ENCODE measurements at regions not wholly inside any gene's neighbourhood (a gene's known extent, or its start where the extent isn't known, plus 50 kb on each side); places are given as distances from the start of the nearest gene placed in this dataset.

- ChIA-PET POLR2A (no interaction called here), CTCF (no interaction called here)
- Histone ChIP-seq H3K27ac (ENCODE audit: insufficient read depth in 1 of 2, low read depth in 1 of 2, low read length in 2 of 2, poor library complexity in 1 of 2, severe bottlenecking in 2 of 2) (no peak overlapping the region), H3K27me3 (replicated peaks in 2 of 5; ENCODE audit: control insufficient read depth in 4 of 5, insufficient read depth in 5 of 5, low read length in 4 of 5) (no peaks in the 10 kb centered on the region), H3K9me3 (ENCODE audit: control extremely low read depth in 1 of 5, control insufficient read depth in 4 of 5, insufficient read depth in 2 of 5, low read depth in 1 of 5, low read length in 4 of 5) (no peaks in the 10 kb centered on the region), H3K4me3 (ENCODE audit: control insufficient read depth in 1 of 7, extremely low read depth in 1 of 7, insufficient read depth in 4 of 7, low read depth in 2 of 7, low read length in 6 of 7) (no peak overlapping the region), H3K4me1 (ENCODE audit: control extremely low read depth in 1 of 4, control insufficient read depth in 4 of 4, insufficient read depth in 4 of 4, low read length in 3 of 4) (no peaks in the 10 kb centered on the region), H3K36me3 (ENCODE audit: control insufficient read depth in 4 of 4, insufficient read depth in 4 of 4, low read length in 3 of 4) (no peaks in the 10 kb centered on the region)
- no CpG with 5 or more reads among the region's 1 CpG for WGBS (ENCODE audit: insufficient coverage)
- DNase-seq, result no peak
These were observed 90.9 kb upstream of the CARMIL1 start for GRCh38 chr6:25188232-25188631.

- no peak overlapping the region for H3K27ac ChIP-seq (ENCODE audit: insufficient read depth in 1 of 2, low read depth in 1 of 2, low read length in 2 of 2, poor library complexity in 1 of 2, severe bottlenecking in 2 of 2)
- no peaks in the 10 kb centered on the region for H3K27me3 ChIP-seq (replicated peaks in 2 of 5; ENCODE audit: control insufficient read depth in 4 of 5, insufficient read depth in 5 of 5, low read length in 4 of 5)
- CTCF ChIA-PET, result no interaction called here
- H3K4me3 ChIP-seq (ENCODE audit: control insufficient read depth in 1 of 7, extremely low read depth in 1 of 7, insufficient read depth in 4 of 7, low read depth in 2 of 7, low read length in 6 of 7), result no peak overlapping the region
- no peaks in the 10 kb centered on the region for H3K4me1 ChIP-seq (ENCODE audit: control extremely low read depth in 1 of 4, control insufficient read depth in 4 of 4, insufficient read depth in 4 of 4, low read length in 3 of 4)
- no peaks in the 10 kb centered on the region for H3K36me3 ChIP-seq (ENCODE audit: control insufficient read depth in 4 of 4, insufficient read depth in 4 of 4, low read length in 3 of 4)
- POLR2A ChIA-PET, result no interaction called here
- DNase-seq, result no peak
- WGBS (ENCODE audit: insufficient coverage), result 92% methylated on average over 5 of the region's 6 CpGs
- no peaks in the 10 kb centered on the region for H3K9me3 ChIP-seq (ENCODE audit: control extremely low read depth in 1 of 5, control insufficient read depth in 4 of 5, insufficient read depth in 2 of 5, low read depth in 1 of 5, low read length in 4 of 5)
These were observed 86.3 kb upstream of the CARMIL1 start for GRCh38 chr6:25192590-25193459.

- ChIA-PET POLR2A (no interaction called here), CTCF (no interaction called here)
- no peak for DNase-seq
- no peak overlapping the region for H3K27ac ChIP-seq (ENCODE audit: insufficient read depth in 1 of 2, low read depth in 1 of 2, low read length in 2 of 2, poor library complexity in 1 of 2, severe bottlenecking in 2 of 2)
- H3K9me3 ChIP-seq (ENCODE audit: control extremely low read depth in 1 of 5, control insufficient read depth in 4 of 5, insufficient read depth in 2 of 5, low read depth in 1 of 5, low read length in 4 of 5), result no peaks in the 10 kb centered on the region
- no peaks in the 10 kb centered on the region for H3K27me3 ChIP-seq (replicated peaks in 2 of 5; ENCODE audit: control insufficient read depth in 4 of 5, insufficient read depth in 5 of 5, low read length in 4 of 5)
- no peak overlapping the region for H3K4me3 ChIP-seq (ENCODE audit: control insufficient read depth in 1 of 7, extremely low read depth in 1 of 7, insufficient read depth in 4 of 7, low read depth in 2 of 7, low read length in 6 of 7)
- no peaks in the 10 kb centered on the region for H3K36me3 ChIP-seq (ENCODE audit: control insufficient read depth in 4 of 4, insufficient read depth in 4 of 4, low read length in 3 of 4)
- 80% methylated on average over 2 of the region's 6 CpGs for WGBS (ENCODE audit: insufficient coverage)
- H3K4me1 ChIP-seq (ENCODE audit: control extremely low read depth in 1 of 4, control insufficient read depth in 4 of 4, insufficient read depth in 4 of 4, low read length in 3 of 4), result no peaks in the 10 kb centered on the region
These were observed 85.6 kb upstream of the CARMIL1 start for GRCh38 chr6:25193460-25194171.

GRCh38 chr6:25194172-25194678 lies 84.9 kb upstream of the CARMIL1 start:
- Histone ChIP-seq H3K27ac (ENCODE audit: insufficient read depth in 1 of 2, low read depth in 1 of 2, low read length in 2 of 2, poor library complexity in 1 of 2, severe bottlenecking in 2 of 2) (no peak overlapping the region), H3K27me3 (replicated peaks in 2 of 5; ENCODE audit: control insufficient read depth in 4 of 5, insufficient read depth in 5 of 5, low read length in 4 of 5) (no peaks in the 10 kb centered on the region), H3K4me1 (ENCODE audit: control extremely low read depth in 1 of 4, control insufficient read depth in 4 of 4, insufficient read depth in 4 of 4, low read length in 3 of 4) (no peaks in the 10 kb centered on the region), H3K4me3 (ENCODE audit: control insufficient read depth in 1 of 7, extremely low read depth in 1 of 7, insufficient read depth in 4 of 7, low read depth in 2 of 7, low read length in 6 of 7) (no peak overlapping the region), H3K36me3 (ENCODE audit: control insufficient read depth in 4 of 4, insufficient read depth in 4 of 4, low read length in 3 of 4) (no peaks in the 10 kb centered on the region), H3K9me3 (ENCODE audit: control extremely low read depth in 1 of 5, control insufficient read depth in 4 of 5, insufficient read depth in 2 of 5, low read depth in 1 of 5, low read length in 4 of 5) (no peaks in the 10 kb centered on the region)
- 60% methylated on average over 1 of the region's 8 CpGs for WGBS (ENCODE audit: insufficient coverage)
- DNase-seq, result no peak
- CTCF ChIA-PET, result no interaction called here
- POLR2A ChIA-PET, result no interaction called here

- no peak overlapping the region for H3K27ac ChIP-seq (ENCODE audit: insufficient read depth in 1 of 2, low read depth in 1 of 2, low read length in 2 of 2, poor library complexity in 1 of 2, severe bottlenecking in 2 of 2)
- no peaks in the 10 kb centered on the region for H3K27me3 ChIP-seq (replicated peaks in 2 of 5; ENCODE audit: control insufficient read depth in 4 of 5, insufficient read depth in 5 of 5, low read length in 4 of 5)
- DNase-seq, result no peak
- CTCF ChIA-PET, result no interaction called here
- POLR2A ChIA-PET, result no interaction called here
- no peaks in the 10 kb centered on the region for H3K9me3 ChIP-seq (ENCODE audit: control extremely low read depth in 1 of 5, control insufficient read depth in 4 of 5, insufficient read depth in 2 of 5, low read depth in 1 of 5, low read length in 4 of 5)
- no peaks in the 10 kb centered on the region for H3K4me1 ChIP-seq (ENCODE audit: control extremely low read depth in 1 of 4, control insufficient read depth in 4 of 4, insufficient read depth in 4 of 4, low read length in 3 of 4)
- H3K36me3 ChIP-seq (ENCODE audit: control insufficient read depth in 4 of 4, insufficient read depth in 4 of 4, low read length in 3 of 4), result no peaks in the 10 kb centered on the region
- WGBS (ENCODE audit: insufficient coverage), result 100% methylated on average over 2 of the region's 2 CpGs
- H3K4me3 ChIP-seq (ENCODE audit: control insufficient read depth in 1 of 7, extremely low read depth in 1 of 7, insufficient read depth in 4 of 7, low read depth in 2 of 7, low read length in 6 of 7), result no peak overlapping the region
These were observed 82.7 kb upstream of the CARMIL1 start for GRCh38 chr6:25196464-25196863.

GRCh38 chr6:25197111-25197510 lies 82.1 kb upstream of the CARMIL1 start:
- no peak overlapping the region for H3K4me3 ChIP-seq (ENCODE audit: control insufficient read depth in 1 of 7, extremely low read depth in 1 of 7, insufficient read depth in 4 of 7, low read depth in 2 of 7, low read length in 6 of 7)
- H3K4me1 ChIP-seq (ENCODE audit: control extremely low read depth in 1 of 4, control insufficient read depth in 4 of 4, insufficient read depth in 4 of 4, low read length in 3 of 4), result no peaks in the 10 kb centered on the region
- DNase-seq, result no peak
- ChIA-PET POLR2A (no interaction called here), CTCF (no interaction called here)
- H3K36me3 ChIP-seq (ENCODE audit: control insufficient read depth in 4 of 4, insufficient read depth in 4 of 4, low read length in 3 of 4), result no peaks in the 10 kb centered on the region
- 90% methylated on average over 1 of the region's 3 CpGs for WGBS (ENCODE audit: insufficient coverage)
- H3K9me3 ChIP-seq (ENCODE audit: control extremely low read depth in 1 of 5, control insufficient read depth in 4 of 5, insufficient read depth in 2 of 5, low read depth in 1 of 5, low read length in 4 of 5), result no peaks in the 10 kb centered on the region
- no peak overlapping the region for H3K27ac ChIP-seq (ENCODE audit: insufficient read depth in 1 of 2, low read depth in 1 of 2, low read length in 2 of 2, poor library complexity in 1 of 2, severe bottlenecking in 2 of 2)
- no peaks in the 10 kb centered on the region for H3K27me3 ChIP-seq (replicated peaks in 2 of 5; ENCODE audit: control insufficient read depth in 4 of 5, insufficient read depth in 5 of 5, low read length in 4 of 5)

- no peak for DNase-seq
- CTCF ChIA-PET, result no interaction called here
- H3K36me3 ChIP-seq (ENCODE audit: control insufficient read depth in 4 of 4, insufficient read depth in 4 of 4, low read length in 3 of 4), result no peaks in the 10 kb centered on the region
- 100% methylated on average over 2 of the region's 2 CpGs for WGBS (ENCODE audit: insufficient coverage)
- no peaks in the 10 kb centered on the region for H3K9me3 ChIP-seq (ENCODE audit: control extremely low read depth in 1 of 5, control insufficient read depth in 4 of 5, insufficient read depth in 2 of 5, low read depth in 1 of 5, low read length in 4 of 5)
- no peak overlapping the region for H3K27ac ChIP-seq (ENCODE audit: insufficient read depth in 1 of 2, low read depth in 1 of 2, low read length in 2 of 2, poor library complexity in 1 of 2, severe bottlenecking in 2 of 2)
- H3K4me3 ChIP-seq (ENCODE audit: control insufficient read depth in 1 of 7, extremely low read depth in 1 of 7, insufficient read depth in 4 of 7, low read depth in 2 of 7, low read length in 6 of 7), result no peak overlapping the region
- POLR2A ChIA-PET, result interaction anchor here (0.8 kb wide), 1 partner anchor 19 kb away, joined by 4 read pairs; no protein-coding TSS in a partner anchor
- no peaks in the 10 kb centered on the region for H3K4me1 ChIP-seq (ENCODE audit: control extremely low read depth in 1 of 4, control insufficient read depth in 4 of 4, insufficient read depth in 4 of 4, low read length in 3 of 4)
- H3K27me3 ChIP-seq (replicated peaks in 2 of 5; ENCODE audit: control insufficient read depth in 4 of 5, insufficient read depth in 5 of 5, low read length in 4 of 5), result no peaks in the 10 kb centered on the region
These were observed 79.6 kb upstream of the CARMIL1 start for GRCh38 chr6:25199544-25199943.

All from common myeloid progenitor, CD34-positive (primary cell).